SK-N-SH (cell line): ENCODE measurements at regions not wholly inside any gene's neighbourhood (a gene's known extent, or its start where the extent isn't known, plus 50 kb on each side); places are given as distances from the start of the nearest gene placed in this dataset.

Experiments used
- CHD2 ChIP-seq: fragments of 150-350 bp; IDR thresholded peaks from 2 replicates; pipeline ENCODE4 v1.6.1; 2018; ENCODE audit warnings: low read length; ENCODE audit not compliant: partially characterized antibody
- CTCF ChIP-seq: fragments of 200-600 bp; sonication (generic); IDR thresholded peaks from 2 replicates; pipeline ENCODE4 v1.6.1; 2017; ENCODE audit warnings: antibody characterized with exemption, mild to moderate bottlenecking, moderate library complexity
- EP300 ChIP-seq, 2 experiments: IDR thresholded peaks; 2 replicates each; pipeline versions ENCODE4 v1.4.0 to v1.6.1; 2012; ENCODE audit warnings: borderline replicate concordance in 1 of 2, low read depth in 1 of 2, low read length in 1 of 2
- EZH2phosphoT487 ChIP-seq: fragments of 200-600 bp; sonication (generic); IDR thresholded peaks from 2 replicates; pipeline ENCODE4 v1.6.1; 2017; ENCODE audit warnings: low read depth, mixed run types, mild to moderate bottlenecking, antibody characterized with exemption, moderate library complexity, borderline replicate concordance
- NRF1 ChIP-seq: IDR thresholded peaks from 2 replicates; pipeline ENCODE4 v1.6.1; 2012; ENCODE audit warnings: low read depth, mild to moderate bottlenecking, low read length
- POLR2AphosphoS5 ChIP-seq: IDR thresholded peaks from 2 replicates; pipeline ENCODE4 v1.6.1; 2012; ENCODE audit warnings: low read depth, low read length
- SMC3 ChIP-seq: IDR thresholded peaks from 2 replicates; pipeline ENCODE4 v1.6.1; 2012; ENCODE audit warnings: low read depth, low read length, improper control_type of control experiment
- TCF12 ChIP-seq: IDR thresholded peaks from 2 replicates; pipeline ENCODE4 v1.4.0; 2012
- USF2 ChIP-seq: fragments of 150-350 bp; IDR thresholded peaks from 2 replicates; pipeline ENCODE4 v1.6.1; 2017; ENCODE audit warnings: antibody characterized with exemption, low read length, low read depth, borderline replicate concordance
- TF ChIP-seq, protein P1 (sequence below): IDR thresholded peaks from 2 replicates; pipeline ENCODE4 v1.6.1; 2012; ENCODE audit warnings: mild to moderate bottlenecking, low read depth, low read length, moderate library complexity

- no peak for TF ChIP-seq CTCF
- no peak for TF ChIP-seq USF2
- TF ChIP-seq NRF1, result no peak
- TF ChIP-seq CHD2, result no peak
- TF ChIP-seq EZH2phosphoT487, result no peak
- TF ChIP-seq TCF12, result no peak
- no peak for TF ChIP-seq SMC3
- TF ChIP-seq, protein P1, sequence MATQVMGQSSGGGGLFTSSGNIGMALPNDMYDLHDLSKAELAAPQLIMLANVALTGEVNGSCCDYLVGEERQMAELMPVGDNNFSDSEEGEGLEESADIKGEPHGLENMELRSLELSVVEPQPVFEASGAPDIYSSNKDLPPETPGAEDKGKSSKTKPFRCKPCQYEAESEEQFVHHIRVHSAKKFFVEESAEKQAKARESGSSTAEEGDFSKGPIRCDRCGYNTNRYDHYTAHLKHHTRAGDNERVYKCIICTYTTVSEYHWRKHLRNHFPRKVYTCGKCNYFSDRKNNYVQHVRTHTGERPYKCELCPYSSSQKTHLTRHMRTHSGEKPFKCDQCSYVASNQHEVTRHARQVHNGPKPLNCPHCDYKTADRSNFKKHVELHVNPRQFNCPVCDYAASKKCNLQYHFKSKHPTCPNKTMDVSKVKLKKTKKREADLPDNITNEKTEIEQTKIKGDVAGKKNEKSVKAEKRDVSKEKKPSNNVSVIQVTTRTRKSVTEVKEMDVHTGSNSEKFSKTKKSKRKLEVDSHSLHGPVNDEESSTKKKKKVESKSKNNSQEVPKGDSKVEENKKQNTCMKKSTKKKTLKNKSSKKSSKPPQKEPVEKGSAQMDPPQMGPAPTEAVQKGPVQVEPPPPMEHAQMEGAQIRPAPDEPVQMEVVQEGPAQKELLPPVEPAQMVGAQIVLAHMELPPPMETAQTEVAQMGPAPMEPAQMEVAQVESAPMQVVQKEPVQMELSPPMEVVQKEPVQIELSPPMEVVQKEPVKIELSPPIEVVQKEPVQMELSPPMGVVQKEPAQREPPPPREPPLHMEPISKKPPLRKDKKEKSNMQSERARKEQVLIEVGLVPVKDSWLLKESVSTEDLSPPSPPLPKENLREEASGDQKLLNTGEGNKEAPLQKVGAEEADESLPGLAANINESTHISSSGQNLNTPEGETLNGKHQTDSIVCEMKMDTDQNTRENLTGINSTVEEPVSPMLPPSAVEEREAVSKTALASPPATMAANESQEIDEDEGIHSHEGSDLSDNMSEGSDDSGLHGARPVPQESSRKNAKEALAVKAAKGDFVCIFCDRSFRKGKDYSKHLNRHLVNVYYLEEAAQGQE, result no peak
- TF ChIP-seq EP300 (IDR thresholded peaks at IDR 0.05; ENCODE audit: borderline replicate concordance in 1 of 2, low read depth in 1 of 2, low read length in 1 of 2), result no peak
- no peak for TF ChIP-seq POLR2AphosphoS5
Measured at GRCh38 chr10:65614956-65615565, 1310.8 kb upstream of the LRRTM3 start.
